ENCODE measurements at regions not wholly inside any gene's neighbourhood (a gene's known extent, or its start where the extent isn't known, plus 50 kb on each side); places are given as distances from the start of the nearest gene placed in this dataset.

GRCh38 chr13:109669956-109670355 lies 116.4 kb downstream of the IRS2 start:
- DNase-seq = no peak

GRCh38 chr13:109669234-109669612 lies 117.2 kb downstream of the IRS2 start:
- no peak for DNase-seq

- DNase-seq = no peak
Observed at GRCh38 chr13:109668433-109669233, 117.8 kb downstream of the IRS2 start.

GRCh38 chr13:109667807-109668291 lies 118.5 kb downstream of the IRS2 start:
- no peak for DNase-seq

- DNase-seq = no peak
Observed at GRCh38 chr13:109667056-109667455, 119.3 kb downstream of the IRS2 start.

- no peak for DNase-seq
Observed at GRCh38 chr13:109666656-109667055, 119.7 kb downstream of the IRS2 start.

- no peak for DNase-seq
Observed at GRCh38 chr13:109665781-109666249, 120.6 kb downstream of the IRS2 start.

GRCh38 chr13:109665240-109665639 lies 121.1 kb downstream of the IRS2 start:
- DNase-seq = no peak

GRCh38 chr13:109657395-109657794 lies 129.0 kb downstream of the IRS2 start:
- no peak for DNase-seq

GRCh38 chr13:109656206-109656605 lies 130.2 kb downstream of the IRS2 start:
- DNase-seq = no peak

- DNase-seq = no peak
Observed at GRCh38 chr13:109655611-109656010, 130.8 kb downstream of the IRS2 start.

GRCh38 chr13:109655206-109655600 lies 131.2 kb downstream of the IRS2 start:
- DNase-seq = no peak

- DNase-seq = no peak
Observed at GRCh38 chr13:109654341-109655205, 131.8 kb downstream of the IRS2 start.

- no peak for DNase-seq
Observed at GRCh38 chr13:109652531-109652930, 133.9 kb downstream of the IRS2 start.

GRCh38 chr13:109651854-109652253 lies 134.5 kb downstream of the IRS2 start:
- no peak for DNase-seq

GRCh38 chr13:109651311-109651710 lies 135.1 kb downstream of the IRS2 start:
- no peak for DNase-seq

GRCh38 chr13:109650861-109651260 lies 135.5 kb downstream of the IRS2 start:
- DNase-seq = no peak

GRCh38 chr13:109649713-109650112 lies 136.7 kb downstream of the IRS2 start:
- no peak for DNase-seq

- DNase-seq = no peak
Observed at GRCh38 chr13:109647699-109648098, 138.7 kb downstream of the IRS2 start.

- DNase-seq = no peak
Observed at GRCh38 chr13:109647053-109647452, 139.3 kb downstream of the IRS2 start.

GRCh38 chr13:109646423-109646822 lies 140.0 kb downstream of the IRS2 start:
- no peak for DNase-seq

GRCh38 chr13:109645831-109646230 lies 140.6 kb downstream of the IRS2 start:
- no peak for DNase-seq

GRCh38 chr13:109644956-109645355 lies 141.4 kb downstream of the IRS2 start:
- DNase-seq = no peak
